Spleen (tissue), 7 donors: ENCODE measurements at regions not wholly inside any gene's neighbourhood (a gene's known extent, or its start where the extent isn't known, plus 50 kb on each side); places are given as distances from the start of the nearest gene placed in this dataset.

Source experiments
- CTCF ChIP-seq, 11 experiments: fragments of 200-600 bp in 7 of 11; fragments of 450-650 bp in 4 of 11; sonication (generic) in 4 of 11; IDR thresholded peaks in 8 of 11; conservative IDR thresholded peaks in 3 of 11; 1 replicate in 7 of 11; 2 replicates in 4 of 11; pipeline versions ENCODE4 v1.4.0 to v1.8.0; 2016 to 2021; ENCODE audit warnings: antibody characterized with exemption in 11 of 11, inconsistent platforms in 4 of 11, mild to moderate bottlenecking in 1 of 11
- POLR2A ChIP-seq, 3 donors: fragments of 450-650 bp; IDR thresholded peaks; one replicate each; pipeline ENCODE4 v1.5.1; 2017; ENCODE audit warnings: antibody characterized with exemption in 3 of 3, mild to moderate bottlenecking in 1 of 3
- POLR2AphosphoS5 ChIP-seq, 3 donors: sonication (generic); formaldehyde crosslinking; IDR thresholded peaks; one replicate each; pipeline ENCODE4 v1.5.1; 2017; ENCODE audit warnings: antibody characterized with exemption in 3 of 3
- donor health status: DM: no; HTN: no; CAD: no; lungs with moderate emphysema.
- donor health status: DM: no; HTN: no; CAD: no.
- donor health status: DM: no; HTN: no; CAD: no.

GRCh38 chr11:19577976-19578619 lies 134.5 kb upstream of the NAV2 start:
- TF ChIP-seq POLR2A (IDR thresholded peaks at IDR 0.05), result no peak
- no peak for TF ChIP-seq CTCF (IDR thresholded peaks at IDR 0.05 in 8 of 11, conservative IDR thresholded peaks at IDR 0.05 in 3 of 11)
- TF ChIP-seq POLR2AphosphoS5 (IDR thresholded peaks at IDR 0.05), result no peak
